Daoy (cell line): ENCODE measurements at regions not wholly inside any gene's neighbourhood (a gene's known extent, or its start where the extent isn't known, plus 50 kb on each side); places are given as distances from the start of the nearest gene placed in this dataset.

Experiments used
- DNase-seq: peaks from one replicate; pipeline ENCODE4 v3.0.0-alpha.2; 2015; ENCODE audit warnings: low read depth

DNA sequence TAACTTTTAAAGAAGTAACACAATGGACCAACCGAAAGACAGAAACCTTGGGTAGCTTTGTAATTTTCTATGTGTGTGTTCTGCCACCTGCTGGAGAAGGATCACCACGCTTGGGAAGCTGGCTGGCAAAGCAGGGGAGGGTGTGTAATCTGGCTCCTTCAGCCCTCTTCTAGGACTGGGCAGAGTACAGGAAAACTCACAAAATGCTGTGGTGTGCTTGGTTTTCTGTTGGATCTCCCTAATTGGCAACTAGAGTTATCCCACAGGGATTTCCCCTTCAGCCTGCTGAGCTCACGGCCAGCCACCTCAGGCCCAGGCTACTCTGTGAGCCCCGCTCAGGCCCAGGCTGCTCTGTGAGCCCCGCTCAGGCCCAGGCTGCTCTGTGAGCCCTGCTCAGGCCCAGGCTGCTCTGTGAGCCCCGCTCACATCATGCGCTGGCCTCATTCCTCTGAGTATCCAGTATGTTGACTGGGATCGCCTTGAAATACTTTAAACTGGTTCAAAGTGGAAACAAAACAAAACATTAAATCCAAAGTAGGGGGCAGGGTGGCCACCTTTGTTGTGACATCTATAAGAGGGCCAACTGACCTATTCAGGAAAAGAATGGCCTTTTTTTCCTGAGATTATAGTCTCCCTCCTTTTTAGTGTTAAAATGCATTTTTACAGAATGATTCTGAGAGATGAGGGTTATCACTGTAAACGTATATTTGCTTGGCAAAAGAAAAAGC is 52.0 kb upstream of the RNU6-8 start:
- DNase-seq = peak; percentile 73

DNA sequence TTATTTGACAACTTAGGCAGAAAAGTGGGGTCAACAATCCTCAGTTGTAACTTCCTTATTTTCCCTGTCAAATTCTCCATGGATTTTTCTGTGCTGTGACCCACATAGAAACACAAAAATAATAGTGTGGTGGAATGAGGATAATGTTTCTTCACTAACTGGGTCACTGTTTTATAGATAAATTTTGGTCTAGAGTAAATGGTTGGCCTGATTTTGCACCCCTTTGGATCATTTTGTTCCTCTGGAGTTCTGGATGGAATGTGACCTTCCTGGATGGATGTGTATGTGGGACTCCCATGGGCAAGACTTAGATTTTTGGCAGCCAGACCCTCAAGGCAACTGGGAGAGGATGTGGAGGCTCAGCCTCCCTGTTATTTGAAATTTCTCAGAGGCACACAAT is 52.7 kb upstream of the RNU6-8 start:
- no peak for DNase-seq

DNA sequence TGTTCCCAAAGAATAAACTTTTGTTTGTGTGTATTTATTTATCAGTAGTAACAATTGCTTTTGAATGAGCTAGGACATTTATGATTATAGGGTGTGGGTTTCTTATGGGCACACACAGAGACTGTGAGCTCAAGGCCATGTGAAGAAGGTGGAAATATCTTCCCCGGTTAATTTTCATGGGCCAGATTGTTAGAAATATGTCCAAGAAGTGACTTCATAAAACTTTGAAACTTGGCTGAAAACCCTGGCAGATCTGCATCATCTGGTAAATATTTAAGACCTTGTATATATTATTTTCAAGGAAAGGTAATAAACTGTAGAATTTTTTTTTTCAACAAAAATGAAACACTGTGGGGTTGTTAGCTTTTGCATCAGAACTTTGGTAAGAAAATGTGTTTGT is 53.5 kb upstream of the RNU6-8 start:
- no peak for DNase-seq

DNA sequence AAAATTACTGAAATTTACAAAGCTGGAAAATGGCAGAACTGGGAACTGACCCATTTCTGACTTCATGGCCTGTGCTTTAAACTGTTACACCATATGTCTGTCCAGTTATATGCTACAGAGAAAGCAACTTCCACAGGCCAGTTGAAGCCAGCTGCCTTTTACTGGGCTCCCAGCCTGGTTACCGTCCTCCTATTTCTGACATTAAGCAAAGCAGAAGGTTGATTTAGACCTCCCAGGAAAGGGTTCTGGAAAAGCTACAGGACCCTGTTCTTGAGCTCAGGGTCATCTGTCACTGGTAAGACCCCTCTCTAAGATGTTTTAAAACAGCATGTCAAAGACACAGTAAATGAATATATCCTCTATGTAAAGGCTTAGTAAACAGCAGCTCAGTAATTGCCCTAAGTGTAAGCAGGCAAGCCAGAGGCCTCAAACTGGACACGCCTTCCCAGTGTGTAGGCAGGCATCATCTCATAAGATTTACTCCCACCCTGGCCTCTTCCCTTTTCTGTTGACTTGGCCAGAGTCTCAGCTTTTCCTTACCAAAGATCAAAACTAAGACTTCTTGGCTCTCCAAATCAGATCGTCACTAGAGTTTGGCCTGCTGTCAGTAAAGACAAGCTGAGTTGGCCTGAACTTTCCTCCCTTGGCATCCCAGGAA is 55.4 kb upstream of the RNU6-8 start:
- no peak for DNase-seq

DNA sequence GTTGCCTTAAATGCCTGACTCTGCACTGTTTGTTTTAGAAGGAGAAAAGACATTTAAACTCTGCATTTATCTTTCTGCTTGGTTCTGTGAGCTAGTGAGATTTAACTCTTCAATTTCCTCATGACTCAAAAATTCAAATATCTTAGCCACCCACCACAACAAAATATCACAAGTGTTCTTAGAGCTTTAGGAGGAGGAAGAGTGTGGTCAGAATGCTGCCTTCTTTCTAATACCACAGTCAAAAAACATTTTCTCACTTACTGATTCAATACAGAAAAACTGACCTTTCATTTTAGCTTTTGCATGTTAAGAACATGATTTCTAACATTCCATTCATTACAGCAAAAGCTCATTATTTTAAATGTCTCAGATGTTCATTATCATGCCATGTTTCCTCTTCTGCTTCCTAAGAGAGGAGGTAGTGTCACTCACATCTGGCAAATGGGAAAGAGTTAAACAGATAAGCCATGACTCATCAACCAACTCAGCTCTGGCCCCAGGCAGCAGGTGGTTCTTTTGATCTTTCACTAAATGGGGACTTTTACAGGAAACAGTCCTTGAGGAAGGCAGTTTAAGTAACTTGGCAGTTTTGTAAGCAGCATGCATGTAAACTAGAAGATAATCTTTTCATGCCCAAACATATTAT is 56.4 kb upstream of the RNU6-8 start:
- DNase-seq = peak; percentile 87

DNA sequence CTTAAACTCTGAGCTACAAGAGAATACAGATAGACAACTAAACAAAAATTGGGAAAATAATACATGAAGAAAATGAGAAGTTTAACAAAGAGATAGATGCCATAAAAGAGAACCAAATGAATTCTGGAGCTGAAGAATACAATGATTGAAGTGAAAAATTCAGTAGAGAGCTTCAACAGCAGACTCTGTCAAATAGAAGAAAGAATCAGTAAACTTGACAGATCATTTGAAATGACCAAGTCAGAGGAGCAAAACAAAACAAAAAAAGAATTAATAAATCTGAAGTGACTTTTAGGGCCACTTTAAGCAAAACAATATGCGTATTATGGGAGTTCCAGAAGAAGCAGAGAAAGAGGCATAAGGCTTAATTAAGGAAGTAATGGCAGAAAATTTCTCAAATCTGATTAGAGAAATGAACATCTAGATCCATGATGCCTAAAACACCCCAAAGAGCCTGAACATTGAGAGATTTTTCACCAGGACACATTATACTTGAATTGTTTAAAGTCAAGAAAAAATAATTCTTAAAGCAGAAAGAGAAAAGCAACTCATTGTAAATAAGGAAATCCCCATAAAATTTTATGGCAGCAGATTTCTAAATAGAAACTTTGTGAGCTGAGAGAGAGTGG is 61.0 kb upstream of the RNU6-8 start:
- no peak for DNase-seq

DNA sequence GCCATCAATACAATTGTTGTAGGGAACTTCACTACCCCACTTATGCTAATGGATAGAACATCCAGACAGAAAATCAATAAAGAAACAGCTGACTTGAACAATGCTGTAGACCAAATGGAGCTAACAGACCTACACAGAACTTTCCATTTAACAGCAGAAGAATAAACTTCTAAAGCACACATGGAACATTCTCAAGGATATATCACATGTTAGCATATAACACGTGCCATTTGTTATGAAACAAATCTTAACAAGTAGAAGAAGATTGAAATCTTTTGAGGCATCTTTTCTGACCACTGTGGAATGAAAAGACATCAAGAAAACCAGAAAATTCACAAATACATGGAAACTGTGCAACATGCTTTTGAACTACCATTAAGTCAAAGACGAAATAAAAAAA is 62.5 kb upstream of the RNU6-8 start:
- DNase-seq = no peak

DNA sequence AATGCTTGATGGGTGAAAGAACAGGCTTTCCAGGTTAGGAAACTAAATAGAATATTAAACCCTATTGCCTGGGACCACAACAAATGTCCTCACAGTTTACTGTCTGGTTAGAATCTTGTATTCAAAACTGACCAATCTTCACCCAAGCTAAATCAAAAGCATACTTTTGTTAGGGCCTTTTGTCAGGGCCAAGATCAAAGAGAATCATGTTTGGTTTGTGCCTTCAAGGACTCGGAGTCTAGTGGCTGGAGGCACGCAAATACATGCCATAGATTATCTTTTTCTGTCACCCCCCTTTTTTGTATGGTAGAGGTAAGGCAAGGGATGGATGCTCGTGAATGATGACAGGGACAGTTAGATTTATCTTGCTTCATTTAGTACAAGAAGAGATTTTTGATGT is 51.1 kb upstream of the AKAP6 start:
- no peak for DNase-seq
